ENCODE measurements at regions not wholly inside any gene's neighbourhood (a gene's known extent, or its start where the extent isn't known, plus 50 kb on each side); places are given as distances from the start of the nearest gene placed in this dataset.
"Not testable (repeated sequence)": the region's sequence is repeated elsewhere in the genome, so short reads cannot be mapped to it uniquely, and the experiment has no call there.

DNA sequence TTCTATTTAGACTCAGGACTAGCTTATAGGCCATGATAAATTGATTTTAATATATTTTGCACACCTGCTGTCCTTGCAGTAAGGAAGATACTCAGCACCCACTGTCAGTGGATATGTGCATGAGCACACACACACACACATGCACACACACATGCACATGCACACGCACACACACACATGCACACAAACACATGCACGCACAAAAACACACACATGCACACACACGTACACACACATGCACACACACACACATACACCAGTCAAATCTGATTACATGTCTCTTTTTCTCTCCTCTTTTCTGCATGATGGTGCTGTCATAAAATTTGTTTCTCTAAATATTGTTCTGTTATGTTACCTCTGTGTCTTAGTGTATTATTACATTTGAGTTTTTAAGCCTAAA is 87.3 kb upstream of the OSTN start:
- DNase-seq = no peak
- no peaks in the 10 kb centered on the region for H3K27me3 ChIP-seq (ENCODE audit: control insufficient read depth, insufficient read depth, low read length)
- H3K4me3 ChIP-seq (ENCODE audit: insufficient read depth, low read depth, low read length) = no peak overlapping the region
- H3K36me3 ChIP-seq (replicated peaks; ENCODE audit: control insufficient read depth, insufficient read depth, low read length) = no peaks in the 10 kb centered on the region

DNA sequence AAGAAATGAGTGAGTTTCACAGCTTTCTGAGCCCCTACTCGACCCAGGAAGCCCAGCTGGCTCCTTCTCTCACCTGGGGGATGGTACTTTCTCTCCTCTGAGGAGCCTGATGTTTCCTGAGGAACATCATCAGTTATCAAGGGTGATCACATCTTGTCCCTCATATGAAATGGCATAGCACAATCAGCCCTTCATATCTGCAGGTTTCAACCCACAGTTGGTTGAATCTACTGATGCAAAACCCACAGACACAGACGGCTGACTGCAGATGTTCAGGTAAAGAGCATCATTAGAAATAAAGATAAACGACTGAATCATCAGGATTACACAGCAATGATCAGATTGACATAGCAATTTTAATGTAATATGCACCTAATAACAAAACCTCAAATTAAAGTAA is 93.6 kb upstream of the OSTN start:
- H3K36me3 ChIP-seq (replicated peaks; ENCODE audit: control insufficient read depth, insufficient read depth, low read length) = no peaks in the 10 kb centered on the region
- H3K4me3 ChIP-seq (ENCODE audit: insufficient read depth, low read depth, low read length) = no peak overlapping the region
- H3K27me3 ChIP-seq (ENCODE audit: control insufficient read depth, insufficient read depth, low read length) = no peaks in the 10 kb centered on the region
- DNase-seq = no peak

DNA sequence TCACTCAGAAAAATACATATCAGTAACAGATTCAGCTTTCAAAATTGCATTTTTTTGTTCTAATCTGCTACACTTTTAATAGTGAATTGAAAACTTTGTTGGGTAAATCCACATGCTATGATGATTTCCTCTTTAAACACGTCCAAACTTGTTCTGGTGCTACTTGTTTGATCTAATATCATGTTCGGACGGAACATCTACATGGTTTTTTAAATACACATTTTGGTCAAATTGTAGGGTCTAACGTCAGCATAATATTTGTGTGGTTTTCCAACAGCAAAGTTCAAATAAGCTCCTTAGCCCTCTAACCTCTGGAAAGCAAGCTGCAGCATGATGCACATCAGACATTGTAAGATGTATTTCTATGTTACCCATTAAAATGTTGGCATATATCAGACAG is 98.5 kb upstream of the OSTN start:
- DNase-seq = no peak
- Histone ChIP-seq H3K27me3 (ENCODE audit: control insufficient read depth, insufficient read depth, low read length) (no peaks in the 10 kb centered on the region), H3K4me3 (ENCODE audit: insufficient read depth, low read depth, low read length) (no peak overlapping the region), H3K36me3 (replicated peaks; ENCODE audit: control insufficient read depth, insufficient read depth, low read length) (no peaks in the 10 kb centered on the region)

DNA sequence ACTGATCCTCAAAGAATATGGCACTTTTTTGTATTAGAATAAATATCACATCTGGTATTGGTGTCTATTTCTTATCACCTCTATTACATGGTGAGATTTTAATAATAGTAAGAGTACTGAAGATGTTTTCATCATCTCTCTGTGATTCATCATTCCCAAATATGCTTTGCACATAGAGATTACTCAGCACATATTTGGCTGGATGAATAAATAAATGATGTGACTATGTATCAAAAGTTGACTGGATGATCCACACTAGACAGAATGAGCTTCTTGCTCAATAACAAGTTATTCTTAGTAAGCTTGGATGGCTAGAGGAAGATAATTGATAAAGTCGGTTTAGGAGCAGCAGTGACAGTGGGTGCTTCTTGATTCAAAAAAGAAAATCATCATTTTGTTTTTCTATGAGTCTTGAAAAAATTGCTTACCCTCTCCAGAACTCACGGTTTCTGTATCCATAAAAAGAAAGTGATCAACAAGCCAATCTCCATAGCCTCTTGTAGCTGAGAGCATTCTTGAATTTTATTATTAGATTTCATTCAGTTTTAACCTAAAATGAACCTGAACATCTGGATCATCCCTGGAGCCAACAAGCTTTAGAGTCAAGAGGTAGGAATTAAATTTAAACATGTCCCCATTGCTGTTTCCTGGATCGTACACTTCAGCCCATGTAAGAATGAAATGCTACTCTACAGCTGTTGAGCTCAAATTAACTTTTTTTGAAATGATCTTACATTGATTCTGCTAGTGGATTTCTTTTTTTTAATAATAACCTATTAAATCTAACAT is 104.8 kb upstream of the OSTN start:
- DNase-seq = no peak
- Histone ChIP-seq H3K4me3 (ENCODE audit: insufficient read depth, low read depth, low read length) (no peak overlapping the region), H3K36me3 (replicated peaks; ENCODE audit: control insufficient read depth, insufficient read depth, low read length) (no peaks in the 10 kb centered on the region), H3K27me3 (ENCODE audit: control insufficient read depth, insufficient read depth, low read length) (no peaks in the 10 kb centered on the region)

DNA sequence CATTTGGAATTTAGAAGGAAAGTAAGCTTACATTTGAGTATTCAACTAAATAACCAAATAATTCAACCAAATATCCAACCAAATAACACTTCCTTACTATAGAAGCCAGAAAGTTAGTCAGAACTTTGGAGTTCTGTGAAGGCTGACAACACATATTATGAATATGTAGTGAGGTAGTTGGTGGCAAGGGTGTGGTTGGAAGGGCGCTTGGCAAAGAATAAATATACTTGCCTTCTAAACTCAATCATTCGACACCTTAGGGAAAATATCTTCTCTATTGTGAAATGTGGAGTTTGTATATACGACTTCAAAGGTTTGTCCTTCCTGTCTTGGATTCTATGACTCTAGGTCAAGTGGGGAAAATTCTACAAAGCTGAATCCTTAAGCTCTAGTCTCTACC is 111.7 kb upstream of the OSTN start:
- no peaks in the 10 kb centered on the region for H3K36me3 ChIP-seq (replicated peaks; ENCODE audit: control insufficient read depth, insufficient read depth, low read length)
- H3K27me3 ChIP-seq (ENCODE audit: control insufficient read depth, insufficient read depth, low read length) = no peaks in the 10 kb centered on the region
- no peak overlapping the region for H3K4me3 ChIP-seq (ENCODE audit: insufficient read depth, low read depth, low read length)
- DNase-seq = no peak

DNA sequence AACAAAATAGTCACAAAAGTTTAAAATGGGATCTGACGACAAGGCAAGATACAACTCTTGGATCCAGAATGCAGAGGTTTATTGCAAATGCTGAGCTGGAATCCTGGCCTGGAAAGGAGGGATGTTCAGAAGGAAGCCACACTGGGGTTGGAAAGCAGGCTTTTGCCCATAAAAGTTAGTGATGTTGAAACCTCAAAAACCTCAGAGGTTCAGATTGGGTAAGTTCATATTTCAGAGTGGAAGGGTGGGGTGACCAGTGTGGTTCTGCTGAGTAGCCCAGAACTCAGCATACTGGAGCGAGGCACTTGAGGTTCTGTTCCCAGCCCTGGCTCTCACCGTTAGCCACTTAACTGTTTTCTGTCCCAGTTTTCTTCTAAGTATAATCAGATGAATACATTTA is 114.0 kb upstream of the OSTN start:
- no peak for DNase-seq
- no peaks in the 10 kb centered on the region for H3K27me3 ChIP-seq (ENCODE audit: control insufficient read depth, insufficient read depth, low read length)
- no peak overlapping the region for H3K4me3 ChIP-seq (ENCODE audit: insufficient read depth, low read depth, low read length)
- H3K36me3 ChIP-seq (replicated peaks; ENCODE audit: control insufficient read depth, insufficient read depth, low read length) = no peaks in the 10 kb centered on the region

DNA sequence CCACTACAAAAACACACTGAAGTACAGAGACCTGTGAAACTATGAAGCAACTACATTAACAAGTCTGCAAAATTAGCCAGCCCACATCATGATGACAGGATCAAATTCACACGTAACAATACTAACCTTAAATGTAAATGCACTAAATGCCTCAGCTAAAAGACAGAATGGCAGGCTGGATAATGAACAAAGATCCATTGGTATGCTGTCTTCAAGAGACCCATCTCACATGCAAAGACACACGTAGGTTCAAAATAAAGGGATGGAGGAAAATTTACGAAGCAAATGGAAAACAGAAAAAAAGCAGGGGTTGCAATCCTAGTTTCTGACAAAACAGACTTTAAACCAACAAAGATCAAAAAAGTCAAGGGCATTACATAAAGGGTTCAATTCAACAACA is 120.1 kb upstream of the OSTN start:
- H3K36me3 ChIP-seq (replicated peaks; ENCODE audit: control insufficient read depth, insufficient read depth, low read length); H3K27me3 ChIP-seq (ENCODE audit: control insufficient read depth, insufficient read depth, low read length); DNase-seq; H3K4me3 ChIP-seq (ENCODE audit: insufficient read depth, low read depth, low read length): not testable (repeated sequence)

DNA sequence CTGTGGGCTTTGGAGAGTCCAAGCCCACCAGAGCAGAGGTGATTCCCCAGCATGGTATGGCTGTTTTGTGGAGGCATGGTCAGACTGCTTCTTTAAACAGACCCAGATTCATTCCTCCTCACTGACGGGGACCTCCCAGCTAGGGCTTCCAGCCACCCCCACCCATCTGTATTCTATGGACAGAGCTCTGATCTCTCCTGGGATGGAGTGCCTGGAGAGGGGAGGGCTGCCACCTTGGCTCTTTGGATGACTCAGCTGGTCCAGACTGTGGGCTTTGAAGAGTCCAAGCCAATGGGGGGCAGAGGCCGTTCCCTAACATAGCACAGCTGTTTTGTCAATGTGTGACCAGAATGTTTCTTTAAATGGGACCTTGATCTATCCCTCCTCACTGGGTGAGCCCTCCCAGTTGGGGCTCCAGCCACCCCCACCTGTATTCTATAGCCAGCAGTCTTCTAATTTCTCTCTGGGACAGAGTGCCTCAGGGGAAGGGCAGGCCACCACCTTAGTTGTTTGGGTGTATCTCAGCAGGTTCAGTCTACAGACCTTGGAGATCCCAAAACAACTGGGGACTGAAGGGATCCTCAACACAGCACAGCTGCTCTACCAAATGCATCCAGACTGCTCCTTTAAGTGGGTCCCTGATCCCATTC is 122.0 kb upstream of the OSTN start:
- Histone ChIP-seq H3K4me3 (ENCODE audit: insufficient read depth, low read depth, low read length) (no peak overlapping the region), H3K36me3 (replicated peaks; ENCODE audit: control insufficient read depth, insufficient read depth, low read length) (no peaks in the 10 kb centered on the region), H3K27me3 (ENCODE audit: control insufficient read depth, insufficient read depth, low read length) (no peaks in the 10 kb centered on the region)
- no peak for DNase-seq

DNA sequence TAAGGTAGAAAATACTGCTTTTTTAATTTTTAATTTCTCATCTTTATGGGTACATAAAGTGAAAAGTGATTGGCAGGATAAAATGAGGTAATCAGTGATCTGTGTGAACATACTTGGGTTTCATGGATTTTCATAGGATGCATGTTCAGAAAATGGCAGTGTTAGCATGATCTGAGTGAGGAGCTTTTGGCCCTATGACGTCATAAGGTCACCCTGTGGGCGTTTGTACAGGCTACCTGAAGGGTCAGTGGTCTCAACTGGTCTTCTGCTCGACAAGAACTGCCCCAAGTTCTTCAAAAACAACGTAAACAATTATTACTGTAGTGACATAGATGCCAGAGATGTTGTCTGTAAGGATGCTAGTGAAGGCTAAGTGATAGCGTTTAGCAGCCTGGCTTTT is 124.5 kb upstream of the OSTN start:
- Histone ChIP-seq H3K27me3 (ENCODE audit: control insufficient read depth, insufficient read depth, low read length) (no peaks in the 10 kb centered on the region), H3K4me3 (ENCODE audit: insufficient read depth, low read depth, low read length) (no peak overlapping the region), H3K36me3 (replicated peaks; ENCODE audit: control insufficient read depth, insufficient read depth, low read length) (no peaks in the 10 kb centered on the region)
- DNase-seq = no peak

DNA sequence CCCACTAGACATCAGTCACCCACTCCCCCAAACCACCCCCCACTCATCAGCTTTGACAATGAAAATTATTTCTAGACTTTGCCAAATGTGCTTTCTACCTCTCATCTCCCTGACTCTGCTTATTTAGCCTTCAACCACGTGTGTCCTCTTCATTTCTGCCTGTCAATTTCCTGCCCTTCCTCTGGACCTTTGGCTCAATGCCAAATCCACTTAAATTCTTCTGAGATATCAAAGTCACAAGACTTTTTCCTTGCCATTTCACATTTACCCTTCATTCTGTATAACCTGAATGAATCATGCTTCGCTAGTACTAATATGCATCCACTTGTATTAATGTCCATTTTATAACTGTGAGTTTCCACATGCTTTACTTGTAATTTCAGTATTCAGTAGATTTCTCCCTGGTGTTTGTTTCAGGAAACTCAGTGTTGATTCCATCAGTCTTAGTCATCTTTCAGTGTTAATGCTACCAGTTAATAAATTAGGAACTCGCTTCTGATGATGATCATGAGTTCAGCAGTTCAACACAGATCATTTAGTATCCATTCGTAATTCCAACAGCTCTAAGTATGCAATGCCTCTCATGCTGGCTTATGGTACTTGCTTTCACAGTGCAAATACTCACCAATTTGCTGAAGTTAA is 128.2 kb upstream of the OSTN start:
- no peaks in the 10 kb centered on the region for H3K27me3 ChIP-seq (ENCODE audit: control insufficient read depth, insufficient read depth, low read length)
- DNase-seq = no peak
- no peak overlapping the region for H3K4me3 ChIP-seq (ENCODE audit: insufficient read depth, low read depth, low read length)
- no peaks in the 10 kb centered on the region for H3K36me3 ChIP-seq (replicated peaks; ENCODE audit: control insufficient read depth, insufficient read depth, low read length)

DNA sequence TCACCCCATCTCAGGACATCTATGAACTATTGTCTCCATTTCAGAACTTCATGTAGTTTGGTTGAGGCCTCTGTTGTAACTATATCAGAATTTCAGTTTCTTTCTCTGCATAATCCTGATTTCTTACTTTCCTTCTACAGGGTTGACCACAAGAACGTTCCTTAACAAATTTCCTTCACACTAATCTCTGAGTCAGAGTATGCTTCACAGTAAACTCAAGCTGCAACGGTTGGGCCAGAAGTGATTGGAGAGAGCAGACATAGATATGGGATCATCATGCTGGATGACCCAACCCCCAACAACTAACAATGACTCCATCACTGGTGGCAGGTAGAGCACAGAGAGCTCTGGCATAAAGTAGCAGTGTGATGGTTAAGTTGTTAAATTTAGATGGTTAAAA is 128.8 kb upstream of the OSTN start:
- H3K36me3 ChIP-seq (replicated peaks; ENCODE audit: control insufficient read depth, insufficient read depth, low read length) = no peaks in the 10 kb centered on the region
- H3K4me3 ChIP-seq (ENCODE audit: insufficient read depth, low read depth, low read length) = no peak overlapping the region
- H3K27me3 ChIP-seq (ENCODE audit: control insufficient read depth, insufficient read depth, low read length) = no peaks in the 10 kb centered on the region
- DNase-seq = no peak

DNA sequence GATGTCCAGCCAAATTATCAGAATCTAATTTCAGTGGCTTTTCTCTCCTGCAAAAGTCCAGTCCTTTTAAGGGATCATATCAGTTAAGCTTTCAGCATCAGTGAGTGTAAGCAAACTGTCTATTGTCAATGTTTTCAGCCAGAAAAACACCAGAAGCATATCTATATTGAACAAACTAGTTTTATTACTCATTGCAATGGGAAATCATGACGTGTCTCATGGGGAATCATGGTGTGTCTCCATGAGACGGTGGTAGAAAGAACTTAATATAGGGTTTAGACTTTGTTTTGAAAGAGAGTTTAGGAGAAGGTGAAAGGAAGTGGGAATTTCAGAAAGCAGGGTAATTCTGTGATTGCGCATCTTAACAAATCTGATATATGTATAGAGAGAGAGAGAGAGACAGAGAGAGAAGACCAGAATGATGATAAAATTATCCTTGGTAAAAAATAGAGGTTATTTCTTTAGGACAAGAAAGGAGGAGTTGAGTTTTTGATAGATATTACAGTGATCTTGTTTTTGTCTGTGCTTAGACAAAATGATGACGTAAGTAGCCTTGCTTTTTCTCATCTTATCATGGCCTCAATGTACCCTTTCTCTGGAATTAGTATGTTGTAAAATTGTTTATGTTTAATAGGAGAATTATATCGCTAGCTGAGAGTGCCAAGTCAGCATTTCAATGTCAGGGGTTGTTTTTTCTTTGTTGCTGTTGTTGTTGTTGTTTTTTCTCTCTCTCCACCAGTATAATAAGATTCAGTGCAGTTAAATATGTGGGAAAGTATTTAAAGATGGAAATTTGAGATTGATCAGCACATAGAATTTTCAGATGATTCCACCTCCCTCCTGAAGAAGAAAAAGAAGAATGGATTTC is 129.9 kb upstream of the OSTN start:
- no peak for DNase-seq
- Histone ChIP-seq H3K36me3 (replicated peaks; ENCODE audit: control insufficient read depth, insufficient read depth, low read length) (no peaks in the 10 kb centered on the region), H3K27me3 (ENCODE audit: control insufficient read depth, insufficient read depth, low read length) (no peaks in the 10 kb centered on the region), H3K4me3 (ENCODE audit: insufficient read depth, low read depth, low read length) (no peak overlapping the region)

DNA sequence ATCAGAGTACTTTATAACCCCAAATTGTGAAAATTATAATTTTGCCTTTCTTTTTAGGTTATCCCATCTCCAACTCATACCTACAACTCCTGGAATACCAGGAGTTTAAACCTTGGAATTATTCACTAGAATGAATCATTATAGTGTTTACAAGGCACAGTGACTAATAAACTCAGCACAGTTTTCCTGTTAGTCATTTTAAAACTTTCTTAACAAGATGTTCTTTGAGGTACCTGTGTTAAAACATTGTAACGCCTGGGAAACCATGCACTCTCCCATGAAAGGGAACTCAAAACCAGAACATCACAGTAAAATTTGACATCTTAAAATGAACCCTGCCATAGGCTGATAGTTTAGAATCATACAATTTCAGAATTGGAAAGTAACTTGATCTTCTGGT is 132.4 kb upstream of the OSTN start:
- H3K4me3 ChIP-seq (ENCODE audit: insufficient read depth, low read depth, low read length) = no peak overlapping the region
- H3K27me3 ChIP-seq (ENCODE audit: control insufficient read depth, insufficient read depth, low read length) = no peaks in the 10 kb centered on the region
- no peaks in the 10 kb centered on the region for H3K36me3 ChIP-seq (replicated peaks; ENCODE audit: control insufficient read depth, insufficient read depth, low read length)
- no peak for DNase-seq

DNA sequence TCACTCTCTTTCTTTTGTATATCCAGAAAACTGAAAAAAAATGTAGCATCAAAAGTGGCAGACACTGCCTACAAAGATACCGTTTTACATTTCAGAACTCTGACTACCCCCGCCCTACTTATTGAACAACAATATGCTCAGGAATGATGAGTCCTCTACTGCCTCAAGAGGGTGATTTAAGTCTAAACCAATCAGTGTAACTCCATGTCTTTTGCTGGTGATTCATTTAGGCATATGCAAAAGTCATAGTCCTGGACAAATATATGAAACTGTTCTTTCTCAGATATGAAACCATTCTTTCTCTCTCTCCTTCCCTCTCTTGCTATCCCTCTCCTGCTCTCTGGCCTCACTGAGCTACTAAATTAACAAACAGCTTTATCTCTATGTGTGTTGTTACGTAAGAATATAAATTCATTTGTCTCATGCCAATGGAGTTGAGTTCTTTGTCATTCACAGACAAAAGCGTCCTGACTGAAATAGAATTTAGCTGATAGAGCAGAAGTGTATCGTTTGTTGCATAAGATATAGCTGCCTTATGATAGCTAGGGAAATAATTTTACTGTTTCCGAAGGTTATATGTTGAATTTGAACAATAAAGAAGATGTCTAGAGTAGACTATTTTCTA is 133.7 kb upstream of the OSTN start:
- Histone ChIP-seq H3K36me3 (replicated peaks; ENCODE audit: control insufficient read depth, insufficient read depth, low read length) (no peaks in the 10 kb centered on the region), H3K4me3 (ENCODE audit: insufficient read depth, low read depth, low read length) (no peak overlapping the region), H3K27me3 (ENCODE audit: control insufficient read depth, insufficient read depth, low read length) (no peaks in the 10 kb centered on the region)
- no peak for DNase-seq
